HEK293T (cell line): ENCODE measurements at regions not wholly inside any gene's neighbourhood (a gene's known extent, or its start where the extent isn't known, plus 50 kb on each side); places are given as distances from the start of the nearest gene placed in this dataset.

ENCODE experiments used
- BHLHE40 ChIP-seq: fragments of 450-650 bp; IDR thresholded peaks from 2 replicates; pipeline ENCODE4 v1.6.1; 2016; ENCODE audit warnings: mild to moderate bottlenecking, moderate library complexity, borderline replicate concordance
- CTBP1 ChIP-seq: fragments of 450-650 bp; IDR thresholded peaks from 2 replicates; pipeline ENCODE4 v1.6.1; 2016; ENCODE audit warnings: borderline replicate concordance
- ELF4 ChIP-seq: fragments of 450-650 bp; IDR thresholded peaks from 2 replicates; pipeline ENCODE4 v1.6.1; 2017; ENCODE audit warnings: antibody characterized with exemption
- FOXK2 ChIP-seq: fragments of 450-650 bp; IDR thresholded peaks from 2 replicates; pipeline ENCODE4 v1.6.1; 2016; ENCODE audit warnings: mild to moderate bottlenecking
- FOXM1 ChIP-seq: fragments of 450-650 bp; IDR thresholded peaks from 2 replicates; pipeline ENCODE4 v1.6.1; 2017; ENCODE audit warnings: mild to moderate bottlenecking, borderline replicate concordance
- LEF1 ChIP-seq: fragments of 450-650 bp; IDR thresholded peaks from 2 replicates; pipeline ENCODE4 v1.6.1; 2017; ENCODE audit warnings: mild to moderate bottlenecking, borderline replicate concordance
- SP1 ChIP-seq: fragments of 450-650 bp; IDR thresholded peaks from 2 replicates; pipeline ENCODE4 v1.6.1; 2017
- SUZ12 ChIP-seq: fragments of 450-650 bp; IDR thresholded peaks from 2 replicates; pipeline ENCODE4 v1.6.1; 2016; ENCODE audit warnings: mild to moderate bottlenecking
- ZNF384 ChIP-seq: fragments of 450-650 bp; IDR thresholded peaks from 2 replicates; pipeline ENCODE4 v1.6.1; 2016

- TF ChIP-seq LEF1 (no peak), SP1 (no peak), FOXM1 (no peak), CTBP1 (no peak), ELF4 (no peak), BHLHE40 (no peak), FOXK2 (no peak), ZNF384 (no peak), SUZ12 (no peak)
These were observed 383.3 kb upstream of the PKN2 start for GRCh38 chr1:88300752-88301263.
